T-helper 2 cell treated with Interferon-gamma antibody and Interleukin-4, amounts not matched to agents 100 ng/mL and 5 ng/mL, for 36 hours (primary cell): ENCODE measurements at regions not wholly inside any gene's neighbourhood (a gene's known extent, or its start where the extent isn't known, plus 50 kb on each side); places are given as distances from the start of the nearest gene placed in this dataset.

Experiments used
- intact Hi-C: fragments of 100-400 bp; cut with micrococcal nuclease; formaldehyde crosslinking; loops from one replicate; pipeline ENCODE4 v1.15.1; 2023

DNA sequence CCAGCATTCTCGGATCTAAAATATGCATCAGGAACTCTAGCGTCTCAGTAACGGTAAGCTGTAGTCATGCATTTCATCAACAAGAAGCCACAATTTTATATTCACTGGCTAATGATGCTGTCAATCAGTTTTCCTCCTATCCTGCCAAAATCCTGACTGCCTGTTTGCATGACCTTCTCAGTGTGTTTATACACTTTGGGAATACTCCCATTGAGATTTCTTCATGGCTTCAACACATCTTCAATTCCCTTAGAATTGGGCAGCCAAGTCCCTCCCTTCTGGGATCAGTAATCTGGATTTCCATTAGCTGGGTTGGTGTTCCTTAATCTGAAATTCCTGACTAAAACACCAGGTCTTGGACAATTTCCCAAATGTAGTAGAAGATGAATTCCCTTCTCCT is 348.9 kb upstream of the DYNLRB2 start:
- intact Hi-C loops: no loop called here

DNA sequence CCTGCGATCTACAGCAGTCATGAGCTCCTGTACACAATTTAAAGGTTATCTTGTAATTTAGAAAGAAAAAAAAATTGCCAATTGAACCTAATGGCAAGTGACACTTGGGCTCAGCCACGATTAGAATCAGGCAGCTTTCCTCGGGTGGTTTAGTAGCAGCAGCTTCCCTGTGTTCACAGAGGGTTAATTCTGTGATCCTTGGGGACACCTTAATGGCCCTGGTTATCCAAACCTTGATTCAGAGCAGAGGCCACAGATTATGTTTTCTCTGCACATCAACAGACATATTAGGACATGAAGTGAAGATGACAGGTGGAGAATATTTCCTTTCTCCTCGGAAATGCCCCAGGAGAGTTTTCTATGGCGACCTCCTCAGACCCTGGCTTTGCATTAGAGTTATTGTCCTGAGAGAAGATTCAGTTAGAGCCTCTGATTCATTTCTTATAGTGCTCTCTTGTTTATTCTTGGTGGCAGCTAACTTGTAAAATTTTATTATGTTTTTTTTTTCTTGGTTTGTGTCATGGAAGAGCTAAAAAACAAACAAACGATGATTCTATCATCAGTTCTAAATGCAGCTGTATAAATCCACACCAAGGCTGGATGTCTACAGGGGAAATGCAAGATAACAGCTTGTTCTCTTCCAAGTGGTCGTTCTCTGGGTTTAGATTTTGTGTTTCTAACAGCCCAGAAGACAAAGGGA is 351.2 kb upstream of the DYNLRB2 start:
- intact Hi-C loops: no loop called here

DNA sequence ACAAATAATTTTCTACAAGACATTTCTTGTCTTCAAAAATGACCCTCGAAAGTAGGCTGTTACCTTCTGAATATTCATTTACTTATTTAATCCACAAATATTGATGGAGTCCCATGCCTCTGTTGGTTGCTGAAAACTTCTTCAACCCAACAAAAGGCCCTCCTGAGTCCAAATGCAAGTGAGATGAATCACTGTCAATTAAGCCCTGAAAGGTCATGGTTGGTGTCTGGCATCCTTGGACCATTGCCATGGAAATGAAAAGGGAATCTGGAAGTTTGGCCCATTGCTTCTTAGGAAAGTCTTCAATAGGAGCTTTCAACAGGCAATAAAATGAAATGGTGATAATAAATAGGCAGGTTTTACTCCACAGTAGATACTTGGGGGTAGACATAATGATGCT is 364.7 kb upstream of the DYNLRB2 start:
- intact Hi-C loops: no loop called here

DNA sequence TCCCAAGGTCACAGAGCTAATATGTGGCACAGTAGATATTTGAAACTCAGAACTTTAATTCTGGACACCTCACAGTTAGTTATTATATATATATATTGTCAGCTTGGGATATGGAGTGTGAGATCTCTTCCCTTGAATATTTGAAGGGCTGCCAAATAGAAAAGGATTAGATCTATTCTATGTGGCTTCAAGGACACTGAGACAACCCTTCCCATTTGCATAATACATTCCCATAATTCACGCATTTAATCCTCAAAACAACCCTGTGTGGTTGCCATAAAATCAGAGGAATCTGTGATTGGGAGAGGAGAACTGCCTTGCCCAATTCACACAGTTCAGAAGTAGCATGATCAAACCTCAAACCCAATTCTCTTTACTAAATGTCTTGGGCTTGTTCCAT is 365.8 kb upstream of the DYNLRB2 start:
- intact Hi-C loops: no loop called here

DNA sequence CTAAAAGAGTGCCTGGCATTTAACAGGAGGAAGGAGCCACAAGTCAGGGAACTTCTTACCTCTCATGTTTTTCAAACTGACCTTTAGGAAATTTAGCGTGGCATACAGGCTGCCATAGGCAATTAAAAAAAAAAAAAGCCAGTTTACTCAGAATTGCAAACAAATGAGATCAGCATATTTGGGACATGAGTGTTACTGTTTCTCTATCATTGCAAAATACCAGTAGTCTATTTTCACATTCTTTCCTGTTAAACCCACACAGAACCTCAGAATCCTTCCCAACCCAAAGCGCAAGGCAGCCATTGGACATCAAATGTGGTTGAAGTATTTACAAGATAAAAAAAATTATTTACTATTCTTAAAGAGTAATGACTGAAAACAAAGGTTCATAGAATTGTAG is 366.4 kb upstream of the DYNLRB2 start:
- intact Hi-C loops: no loop called here

DNA sequence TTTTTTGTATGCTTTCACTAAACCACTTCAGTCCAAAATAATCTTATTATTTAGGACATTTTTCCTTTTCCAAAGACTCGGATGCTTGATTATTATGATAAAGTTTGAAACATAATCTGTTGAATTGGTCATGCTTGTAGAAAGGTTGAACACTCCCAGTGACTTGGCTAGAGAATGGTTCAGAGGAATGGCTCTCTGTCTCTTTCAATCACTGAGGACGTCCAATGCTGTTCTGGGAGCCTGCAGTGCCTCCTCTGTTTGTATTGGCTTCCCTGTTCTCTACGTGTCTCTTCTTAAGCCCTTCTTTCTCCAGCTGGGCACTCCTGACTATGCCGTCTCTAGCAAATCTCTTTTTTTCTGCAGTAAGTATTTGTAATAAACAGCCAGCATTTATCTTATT is 369.0 kb upstream of the DYNLRB2 start:
- intact Hi-C loops: no loop called here

DNA sequence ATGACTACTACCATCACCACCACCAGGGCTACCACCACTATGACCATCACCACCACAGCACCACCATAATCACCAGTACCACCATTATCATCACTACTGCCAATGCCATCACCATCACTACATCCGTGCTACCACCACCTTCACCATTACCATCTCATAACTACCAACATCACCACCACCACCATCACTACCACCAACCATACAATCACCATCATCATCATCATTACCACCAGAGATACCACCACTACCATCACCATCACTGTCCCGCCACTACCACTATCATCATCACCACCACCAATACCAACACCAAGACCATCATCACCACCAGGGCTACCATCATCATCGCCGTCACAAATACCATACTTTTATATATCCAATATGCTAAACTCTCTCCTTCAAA is 369.6 kb upstream of the DYNLRB2 start:
- intact Hi-C loops: no loop called here

DNA sequence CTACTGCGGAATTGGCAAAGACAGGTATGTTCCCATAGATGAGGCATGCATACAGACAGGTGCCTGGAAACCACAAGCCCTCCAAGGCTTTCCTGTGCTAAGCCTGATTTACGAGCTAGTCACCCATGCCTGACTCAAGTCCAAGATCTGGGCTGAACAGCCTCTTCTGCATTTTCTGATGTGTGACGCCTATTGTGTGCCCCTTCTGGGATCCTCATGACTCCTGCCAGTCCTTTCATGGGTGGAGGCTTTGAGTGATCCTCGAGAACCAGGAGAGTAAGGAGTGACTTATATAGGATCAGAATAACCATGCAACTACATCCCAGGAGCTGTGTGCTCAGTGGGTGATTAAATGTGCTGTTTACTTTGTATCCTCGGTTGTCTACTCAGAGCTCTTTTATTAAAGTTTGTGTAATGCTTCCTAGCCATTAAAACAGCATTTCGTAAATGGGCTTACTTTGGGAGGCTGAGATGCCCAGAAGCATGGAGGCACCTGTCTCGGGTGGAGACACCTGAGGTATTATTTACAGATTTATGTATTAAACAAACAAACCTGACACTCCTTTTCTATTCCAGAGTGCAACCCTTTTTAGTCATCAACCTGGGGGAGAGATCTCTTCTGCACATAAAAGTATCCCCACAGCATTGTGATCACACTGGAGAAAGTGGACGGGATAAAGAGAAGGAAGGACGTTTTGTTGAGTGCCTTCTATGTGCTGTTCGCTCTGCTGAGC is 373.0 kb upstream of the DYNLRB2 start:
- intact Hi-C loops: no loop called here

DNA sequence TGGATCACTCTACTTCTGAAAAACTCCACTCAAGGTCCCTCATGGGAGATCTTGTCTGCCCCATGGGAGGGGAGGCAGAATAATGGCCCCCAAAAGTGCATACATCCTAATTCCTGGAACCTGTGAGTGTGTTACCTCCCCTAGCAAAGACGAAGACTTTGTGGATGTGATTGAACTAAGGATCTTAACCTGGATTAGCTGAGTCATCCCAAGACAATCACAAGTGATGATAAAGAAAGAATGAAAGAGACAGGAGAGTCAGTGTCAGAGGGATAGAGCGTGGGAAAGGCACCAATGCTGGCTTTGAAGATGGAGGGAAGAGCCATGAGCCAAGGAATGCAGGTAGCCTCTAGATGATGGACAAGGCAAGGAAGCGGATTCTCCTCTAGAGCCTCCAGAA is 374.7 kb upstream of the DYNLRB2 start:
- intact Hi-C loops: no loop called here

DNA sequence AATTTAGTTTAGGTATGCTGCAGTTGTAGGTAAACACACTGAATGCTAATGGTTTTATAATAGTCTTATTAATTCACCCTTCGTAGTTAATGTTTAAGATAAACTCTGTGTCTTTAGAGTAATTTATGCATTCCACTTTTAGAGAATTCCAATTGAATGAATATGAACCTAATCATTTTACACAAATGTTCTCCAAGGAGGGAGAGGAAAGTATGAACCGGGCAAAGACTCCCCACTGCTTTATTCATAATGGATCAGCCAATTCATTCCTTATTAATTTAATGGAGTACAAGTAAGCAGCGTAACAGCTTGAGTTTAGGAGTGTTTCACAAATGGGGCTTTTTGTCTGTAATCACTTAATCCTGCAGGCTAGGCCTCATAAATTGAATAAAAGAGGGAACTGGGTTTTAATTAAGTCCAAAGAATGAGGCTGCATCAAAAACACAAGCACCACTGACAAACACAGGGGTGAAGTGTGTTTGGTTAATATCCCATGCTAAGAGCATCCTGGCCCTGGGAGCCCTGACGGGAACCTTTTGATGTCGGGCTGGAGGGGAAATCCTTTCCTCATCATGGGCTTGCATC is 375.7 kb upstream of the DYNLRB2 start:
- intact Hi-C loops: no loop called here

DNA sequence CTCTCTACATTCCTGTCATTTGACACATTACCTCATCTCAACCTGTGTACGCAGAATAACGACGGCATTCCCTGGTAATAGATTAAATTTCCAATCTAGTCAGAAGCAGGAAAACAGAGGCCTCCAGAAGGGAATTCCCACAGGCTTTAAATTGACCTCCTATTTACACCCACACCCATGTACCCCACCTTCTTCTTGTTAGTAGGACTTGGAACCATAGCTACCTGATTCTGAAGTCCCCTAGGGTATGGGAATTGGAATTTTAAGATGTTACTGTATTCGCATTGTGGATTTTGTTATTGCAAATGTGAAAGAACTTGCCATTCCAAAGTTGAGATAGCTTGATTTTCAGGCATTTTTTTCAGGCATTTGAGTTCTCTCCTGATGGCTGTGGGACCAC is 377.5 kb upstream of the DYNLRB2 start:
- intact Hi-C loops: no loop called here

DNA sequence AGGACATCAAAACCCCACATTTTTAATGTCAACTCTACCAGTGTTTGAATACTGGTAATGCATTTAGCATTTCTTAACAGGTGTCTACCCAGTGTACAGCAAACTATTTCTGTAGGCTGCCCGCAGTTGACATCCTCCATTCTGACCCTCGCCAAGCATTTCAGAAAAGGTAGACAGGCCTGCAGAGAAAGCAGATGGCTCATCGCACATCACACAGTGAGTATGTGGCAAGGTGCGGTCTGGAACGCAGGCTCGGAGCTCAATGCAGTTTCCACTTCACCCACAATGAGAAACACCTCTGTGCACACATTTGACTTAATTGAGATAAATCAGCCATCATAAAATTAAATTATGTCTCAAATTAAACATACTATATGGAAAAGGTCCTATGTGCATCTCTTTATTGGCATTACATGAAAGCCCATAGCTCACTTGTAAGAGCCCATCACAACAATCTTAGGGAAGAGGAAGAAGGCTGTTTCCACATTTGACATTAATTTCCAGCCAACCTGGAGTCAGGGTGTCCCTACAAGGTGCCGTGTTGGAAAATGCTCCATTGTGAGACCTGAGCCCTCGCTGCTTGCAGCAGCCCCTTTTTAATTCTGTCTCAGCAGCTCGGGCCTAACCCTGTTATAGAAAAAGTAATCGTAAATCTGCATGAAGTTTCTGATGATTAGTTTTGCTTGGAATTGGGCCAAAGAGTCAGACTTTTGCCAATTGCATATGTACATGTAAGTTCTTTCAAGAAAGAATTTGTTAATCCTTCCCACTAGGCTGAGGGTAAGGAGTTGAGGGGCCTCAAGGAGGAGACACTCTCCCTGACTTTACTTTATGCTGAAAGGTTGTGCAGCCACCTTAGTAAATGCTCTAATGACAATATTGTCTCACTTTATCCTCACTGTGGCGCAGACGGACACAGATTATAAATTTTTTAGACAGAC is 378.7 kb upstream of the DYNLRB2 start:
- intact Hi-C loops: no loop called here

DNA sequence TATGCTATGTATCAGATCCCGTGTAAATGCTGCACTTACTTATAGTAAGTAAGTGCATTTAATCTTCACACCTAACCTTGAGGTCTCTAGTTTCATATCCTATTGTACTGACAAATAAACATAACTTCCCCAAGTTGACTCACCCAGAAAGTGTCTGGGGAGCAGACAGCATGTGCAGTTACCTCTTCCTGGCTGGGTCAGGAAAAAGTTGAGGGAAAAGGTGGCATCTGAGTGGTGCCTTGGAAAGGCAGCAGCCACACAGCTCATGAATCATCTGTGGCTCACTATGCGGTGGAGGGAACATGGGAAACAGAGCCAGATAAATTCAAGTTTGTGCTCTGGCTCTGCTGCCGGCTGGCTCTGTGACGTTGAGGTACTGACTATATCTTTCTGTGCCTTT is 382.0 kb upstream of the DYNLRB2 start:
- intact Hi-C loops: no loop called here

DNA sequence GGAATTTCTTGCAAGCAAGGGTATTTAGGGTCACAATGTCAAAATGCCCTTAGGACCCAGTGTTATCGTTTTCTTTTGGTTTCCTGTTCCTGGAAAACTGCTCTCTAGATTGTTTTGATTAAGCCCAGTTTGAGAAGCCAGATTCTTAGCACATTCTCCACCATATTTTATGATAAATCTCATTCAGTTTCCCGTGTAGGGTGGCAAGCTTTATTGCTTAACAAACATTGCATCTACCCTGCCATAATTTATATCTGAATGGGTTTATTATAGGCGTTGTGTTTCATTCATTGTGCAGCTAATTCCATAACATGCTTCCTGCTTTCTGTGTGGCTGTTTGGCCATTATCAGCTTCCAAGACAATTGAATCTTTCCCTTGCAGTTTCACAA is 389.1 kb upstream of the DYNLRB2 start:
- intact Hi-C loops: no loop called here

DNA sequence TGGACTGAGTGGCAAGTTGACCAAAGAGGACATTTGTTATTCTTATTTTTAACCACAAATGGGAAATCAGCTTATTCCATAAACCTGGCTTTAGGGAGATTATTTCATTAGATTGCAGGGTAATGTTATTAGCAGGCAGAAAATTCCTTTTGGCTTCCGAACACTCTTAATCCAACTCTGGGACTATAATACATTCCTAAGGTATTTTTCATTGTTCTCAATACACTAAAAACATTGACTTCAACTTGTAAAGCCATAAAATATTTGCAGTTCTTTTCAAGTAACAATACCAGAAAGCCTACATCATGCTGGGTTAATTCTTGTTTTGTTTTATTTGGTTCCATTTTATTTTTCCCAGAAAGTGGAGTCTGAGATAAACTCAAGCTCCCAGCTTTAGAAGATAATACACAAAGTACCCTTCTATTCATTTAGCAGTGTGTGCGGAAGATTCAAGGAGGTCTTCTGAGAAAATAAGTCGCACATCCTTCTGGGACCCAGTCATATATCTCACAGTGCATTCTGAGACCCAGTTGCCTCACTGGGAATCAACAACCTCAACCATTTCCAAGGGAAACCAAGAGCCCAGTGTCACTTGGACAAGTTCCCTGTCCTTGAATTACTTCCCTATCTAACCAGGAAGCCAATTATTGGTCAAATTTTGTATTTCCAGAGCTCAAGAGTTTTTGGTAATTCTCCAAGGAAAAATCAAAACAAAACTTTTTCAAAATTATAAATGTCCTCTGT is 389.6 kb upstream of the DYNLRB2 start:
- intact Hi-C loops: no loop called here

DNA sequence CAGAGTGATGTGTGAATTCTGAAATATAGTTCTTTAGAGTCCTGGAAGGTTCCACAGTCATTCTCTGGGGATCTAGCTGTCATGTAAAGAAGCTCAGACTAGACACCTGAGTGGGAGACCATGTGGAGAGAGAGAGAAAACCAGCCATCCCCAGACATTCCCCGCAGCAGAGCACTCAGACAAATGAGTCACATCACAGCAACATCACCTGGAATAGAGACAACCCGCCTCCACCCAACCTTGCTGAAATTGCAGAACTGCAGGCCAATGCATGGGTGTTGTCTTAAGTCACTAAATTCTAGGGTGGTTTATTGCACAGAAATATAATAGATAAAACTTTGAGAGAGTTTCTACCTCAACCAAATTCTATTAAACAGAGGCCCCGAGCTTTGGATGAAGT is 392.0 kb upstream of the DYNLRB2 start:
- intact Hi-C loops: no loop called here

DNA sequence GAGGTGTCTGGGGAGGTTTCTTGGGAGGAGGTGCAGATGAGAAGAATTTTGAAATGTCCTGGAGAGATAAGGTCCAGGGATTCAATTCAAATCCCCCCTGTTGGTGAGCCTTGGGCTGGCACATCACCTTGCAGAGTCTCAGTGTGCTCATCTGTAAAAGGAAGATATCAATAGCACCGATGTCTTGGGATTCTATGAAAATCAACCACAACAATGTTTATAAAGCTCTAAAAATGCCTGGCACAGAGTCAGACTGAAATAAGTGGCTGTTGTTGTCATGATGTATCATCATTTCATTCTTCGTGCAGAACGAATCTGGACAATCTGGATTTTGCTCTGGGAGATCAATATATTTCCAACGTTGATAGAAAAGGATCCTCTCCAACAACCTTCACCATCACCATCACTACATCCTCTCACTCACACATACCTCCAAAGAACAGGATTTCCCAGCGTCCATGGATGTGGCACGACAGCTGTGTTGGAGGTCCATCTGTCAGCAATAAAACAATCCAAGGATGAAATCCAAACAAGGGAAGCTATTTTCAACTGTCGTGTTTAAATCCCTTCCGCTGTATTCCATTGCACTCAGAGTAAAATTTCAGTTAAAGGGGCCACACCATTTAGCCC is 393.7 kb upstream of the DYNLRB2 start:
- intact Hi-C loops: no loop called here

DNA sequence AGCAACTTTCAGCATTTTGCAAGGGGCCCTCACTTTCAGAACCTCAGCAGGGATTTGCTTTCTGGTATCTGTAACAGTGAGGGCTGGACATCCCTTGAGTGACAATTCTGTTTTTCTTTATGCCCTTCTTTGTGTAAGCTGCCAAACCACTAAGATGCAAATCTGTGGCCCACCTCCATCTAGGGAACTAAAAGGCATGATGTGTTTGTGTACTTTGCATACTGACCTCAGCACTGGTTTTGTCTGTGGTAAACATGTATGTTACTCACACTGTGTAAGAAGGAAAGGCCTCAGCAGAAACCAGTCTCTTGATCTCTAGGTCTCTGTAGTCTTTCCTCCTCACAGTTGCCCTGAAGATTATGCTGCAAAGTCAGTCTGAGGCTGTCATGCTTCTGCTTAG is 396.6 kb upstream of the DYNLRB2 start:
- intact Hi-C loops: no loop called here

DNA sequence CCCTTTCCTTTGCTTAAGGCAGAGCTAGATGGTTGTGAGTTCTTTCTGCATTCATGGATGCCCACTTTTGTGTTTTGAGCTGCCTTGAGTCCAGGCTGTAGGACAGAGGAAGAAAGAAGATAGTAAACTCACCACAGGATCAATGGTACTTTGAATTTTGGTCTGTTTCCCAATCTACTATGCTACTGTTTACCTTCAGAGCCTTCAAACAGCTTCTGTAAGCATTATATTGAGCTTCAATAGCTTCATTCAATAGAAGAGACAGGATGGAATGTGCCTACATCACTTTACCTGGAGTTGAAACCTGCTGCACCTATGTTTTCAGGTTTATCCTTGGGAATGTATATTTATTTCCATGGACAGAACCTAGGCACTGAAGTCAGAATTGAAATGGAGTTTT is 397.9 kb upstream of the DYNLRB2 start:
- intact Hi-C loops: no loop called here

DNA sequence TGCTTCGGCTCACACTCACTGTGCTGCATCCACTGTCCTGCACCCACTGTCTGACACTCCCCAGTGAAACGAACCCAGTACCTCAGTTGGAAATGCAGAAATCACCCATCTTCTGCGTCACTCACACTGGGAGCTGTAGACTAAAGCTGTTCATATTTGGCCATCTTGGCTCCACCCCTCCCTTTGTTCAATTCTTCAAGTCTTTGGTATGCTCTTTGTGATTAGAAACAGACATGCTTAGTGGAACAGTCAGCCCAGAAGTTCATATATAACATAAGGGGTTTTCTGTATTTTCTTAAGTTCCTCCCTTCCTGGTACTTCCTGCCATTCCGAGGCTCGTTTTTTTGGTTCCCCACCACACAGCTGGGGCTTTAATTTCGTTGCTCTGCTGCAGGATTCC is 398.5 kb upstream of the DYNLRB2 start:
- intact Hi-C loops: no loop called here

DNA sequence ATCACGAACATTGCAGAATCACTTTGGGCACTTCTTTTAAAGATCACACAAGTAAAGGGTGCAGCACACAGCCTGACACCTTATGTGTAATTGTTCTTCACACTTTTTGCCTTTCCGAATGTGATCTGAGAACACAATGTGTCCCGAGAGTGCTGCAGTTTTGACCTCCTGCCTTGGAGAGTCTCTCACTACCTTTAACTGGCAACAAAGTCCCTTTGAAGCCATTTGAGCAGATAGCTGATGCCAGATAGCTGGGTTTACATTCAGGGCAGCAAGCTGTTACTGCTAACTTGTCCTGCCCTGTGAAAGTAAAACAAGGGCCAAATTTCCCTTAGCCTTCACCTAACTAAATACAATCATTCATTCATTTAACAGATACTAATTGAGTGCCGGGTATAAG is 411.0 kb upstream of the DYNLRB2 start:
- intact Hi-C loops: no loop called here
